Putamen (tissue), 1 donor: ENCODE measurements at regions not wholly inside any gene's neighbourhood (a gene's known extent, or its start where the extent isn't known, plus 50 kb on each side); places are given as distances from the start of the nearest gene placed in this dataset.

Experiments
- DNase-seq: peaks from one replicate; pipeline ENCODE4 v3.0.0-alpha.2; 2016; ENCODE audit warnings: low spot score

- peak; percentile 8 for DNase-seq
Observed at GRCh38 chr18:38115201-38115600, 549.6 kb upstream of the CELF4 start.

DNA sequence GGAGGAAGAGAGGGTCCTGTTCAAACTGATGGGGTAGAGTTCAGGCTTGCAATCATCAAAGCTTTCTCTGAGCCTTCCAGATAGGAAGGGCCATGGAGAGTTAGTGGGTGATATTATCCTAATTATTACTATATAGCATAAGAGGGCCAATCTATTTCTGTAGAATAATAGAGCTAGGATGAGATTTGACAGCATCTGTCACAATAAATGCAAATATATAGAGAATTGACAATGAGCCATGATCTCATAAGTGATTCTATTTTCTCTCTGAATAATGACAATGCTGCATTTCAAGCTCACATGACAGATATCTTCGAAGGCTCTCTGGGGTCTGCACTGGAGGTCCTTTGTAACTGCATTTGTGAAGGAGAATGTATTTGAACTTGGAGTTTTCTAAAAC is 521.9 kb upstream of the CELF4 start:
- DNase-seq = no peak

GRCh38 chr18:38081516-38081915 is 515.9 kb upstream of the CELF4 start:
- DNase-seq = no peak

GRCh38 chr18:38077229-38077628 is 511.6 kb upstream of the CELF4 start:
- DNase-seq = no peak

DNA sequence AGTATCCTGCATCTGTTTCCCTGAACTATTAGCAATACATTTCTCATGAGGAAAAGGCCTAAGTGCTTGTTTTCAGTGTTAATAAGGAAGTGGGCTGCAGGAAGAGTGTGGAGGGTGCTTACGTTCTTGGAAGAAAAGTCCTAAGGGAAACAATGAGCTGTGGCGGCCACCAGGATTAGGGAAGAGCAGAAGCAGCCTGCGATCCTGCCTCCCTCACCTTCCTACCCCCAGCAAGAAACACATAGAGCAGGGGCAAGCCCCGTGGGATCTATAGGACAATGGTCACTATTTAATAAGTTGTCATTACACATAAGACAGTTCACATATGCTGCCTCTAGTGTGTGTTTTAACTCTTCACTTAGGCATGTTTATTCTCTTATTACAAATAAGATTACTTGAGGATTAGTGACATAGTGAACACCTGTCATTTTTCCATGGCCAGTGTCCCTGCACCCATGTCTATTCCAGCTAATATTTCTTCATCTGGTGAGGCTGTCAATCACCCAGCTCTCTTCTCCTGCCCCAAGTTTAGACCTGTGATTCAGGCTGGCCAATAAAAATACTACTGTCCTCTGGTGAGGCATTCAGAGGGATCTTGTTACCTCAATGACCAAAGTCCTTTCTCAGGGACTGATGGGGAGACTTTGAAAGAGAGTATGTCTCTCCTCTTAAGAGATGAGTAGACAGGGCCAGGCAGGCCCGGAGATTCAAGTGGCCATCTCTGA is 510.9 kb upstream of the CELF4 start:
- DNase-seq = no peak

DNA sequence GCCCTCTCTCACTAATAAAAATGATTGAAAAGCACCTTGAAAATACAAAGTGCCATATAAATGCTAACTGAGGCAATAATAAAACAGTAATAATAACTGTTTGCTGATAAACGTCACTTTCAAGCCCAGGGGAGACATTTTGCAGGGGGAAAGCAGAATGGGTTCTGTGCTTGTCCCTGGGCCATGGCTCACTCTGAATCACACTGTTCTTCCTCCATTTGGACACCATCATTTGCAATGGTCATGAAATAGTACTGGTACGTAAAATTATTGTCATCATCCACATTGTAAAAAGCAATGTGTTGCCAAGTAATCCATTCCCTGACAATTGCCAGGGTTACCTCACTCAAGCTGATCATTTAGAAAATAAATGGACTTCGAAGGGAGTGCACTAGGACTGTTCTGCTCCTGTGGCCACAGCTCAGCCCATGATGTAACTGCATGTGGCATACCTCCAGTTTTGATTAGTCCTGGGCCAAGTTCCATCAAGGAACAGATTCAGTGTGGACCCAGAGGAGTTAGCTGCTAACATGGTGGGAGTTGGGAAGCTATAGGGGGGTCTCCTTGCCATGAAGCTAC is 508.8 kb upstream of the CELF4 start:
- no peak for DNase-seq

- DNase-seq = no peak
Observed at GRCh38 chr18:38067821-38068220, 502.2 kb upstream of the CELF4 start.

DNA sequence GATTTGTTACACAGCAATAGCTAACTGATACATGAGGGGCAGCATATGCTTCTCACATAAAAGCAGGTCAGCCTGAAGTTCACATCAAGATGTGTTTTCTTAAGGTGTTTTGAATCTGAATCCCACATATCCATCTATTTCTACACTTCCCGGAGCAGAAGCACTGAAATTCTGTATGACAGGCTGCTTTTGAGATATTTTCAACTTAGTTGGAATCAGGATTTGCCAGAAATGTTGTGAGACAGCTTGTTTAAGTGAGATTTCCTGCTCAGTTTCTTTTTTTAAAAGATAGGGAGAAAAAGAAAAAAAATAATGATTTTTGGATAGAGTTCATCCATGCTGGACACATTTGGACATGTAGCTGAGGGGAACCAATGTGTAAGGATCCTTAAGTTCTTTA is 501.5 kb upstream of the CELF4 start:
- DNase-seq = no peak

- no peak for DNase-seq
Observed at GRCh38 chr18:38052879-38053590, 487.4 kb upstream of the CELF4 start.

DNA sequence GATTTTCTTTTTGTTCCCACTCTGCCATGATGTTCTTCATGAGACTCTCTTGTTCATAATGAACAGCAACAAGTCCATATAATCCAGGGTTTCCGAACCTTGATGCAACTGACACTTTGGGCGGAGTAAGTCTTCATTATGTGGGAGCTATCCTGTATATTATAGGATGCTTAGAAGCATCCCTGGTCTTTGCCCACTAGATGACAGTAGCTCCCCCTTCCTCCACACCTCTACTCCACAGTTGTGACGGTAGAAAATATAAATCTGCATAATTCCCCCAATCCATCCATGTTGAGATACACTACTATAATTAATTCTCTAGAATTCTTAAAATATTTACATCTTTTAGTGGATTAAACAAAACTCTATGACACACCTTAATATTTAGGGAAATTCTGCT is 482.2 kb upstream of the CELF4 start:
- no peak for DNase-seq

DNA sequence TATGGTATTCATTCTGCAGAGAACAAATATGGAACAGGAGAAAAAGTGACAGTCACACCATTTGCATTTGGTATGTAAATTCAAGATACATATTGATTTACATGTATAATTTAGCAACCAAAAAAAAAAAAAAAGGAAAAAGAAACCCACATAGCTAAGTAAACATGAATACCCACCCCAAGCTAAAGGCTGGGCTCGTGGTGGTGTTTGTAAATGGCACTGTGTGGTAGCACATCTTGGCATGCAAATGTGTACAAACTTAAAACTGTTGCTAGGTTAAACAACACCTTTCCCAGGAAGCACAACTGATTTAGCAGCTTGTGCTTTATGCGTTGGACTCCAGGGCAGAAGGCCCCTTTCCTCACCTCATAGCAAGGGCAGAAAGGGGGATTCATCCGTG is 481.1 kb upstream of the CELF4 start:
- DNase-seq = no peak

DNA sequence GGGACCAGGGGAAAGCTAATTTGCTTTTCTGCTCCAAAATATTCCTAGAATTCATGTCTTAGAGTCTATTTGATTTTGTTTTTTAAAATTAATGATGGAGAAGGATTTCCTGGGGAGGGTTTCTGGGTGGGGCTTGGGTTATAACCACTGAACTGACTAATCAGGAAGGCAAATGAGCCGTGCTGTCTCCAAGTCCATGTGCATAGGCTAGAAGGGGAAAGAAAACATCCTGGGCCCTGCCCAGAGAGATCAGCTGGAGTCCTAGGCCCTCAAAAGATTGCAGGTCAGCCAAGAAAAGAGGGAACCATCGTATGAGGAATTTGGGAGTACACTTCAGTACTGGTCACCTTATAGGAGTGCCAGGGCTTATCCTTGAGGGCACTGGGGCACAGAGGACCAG is 480.2 kb upstream of the CELF4 start:
- DNase-seq = no peak

DNA sequence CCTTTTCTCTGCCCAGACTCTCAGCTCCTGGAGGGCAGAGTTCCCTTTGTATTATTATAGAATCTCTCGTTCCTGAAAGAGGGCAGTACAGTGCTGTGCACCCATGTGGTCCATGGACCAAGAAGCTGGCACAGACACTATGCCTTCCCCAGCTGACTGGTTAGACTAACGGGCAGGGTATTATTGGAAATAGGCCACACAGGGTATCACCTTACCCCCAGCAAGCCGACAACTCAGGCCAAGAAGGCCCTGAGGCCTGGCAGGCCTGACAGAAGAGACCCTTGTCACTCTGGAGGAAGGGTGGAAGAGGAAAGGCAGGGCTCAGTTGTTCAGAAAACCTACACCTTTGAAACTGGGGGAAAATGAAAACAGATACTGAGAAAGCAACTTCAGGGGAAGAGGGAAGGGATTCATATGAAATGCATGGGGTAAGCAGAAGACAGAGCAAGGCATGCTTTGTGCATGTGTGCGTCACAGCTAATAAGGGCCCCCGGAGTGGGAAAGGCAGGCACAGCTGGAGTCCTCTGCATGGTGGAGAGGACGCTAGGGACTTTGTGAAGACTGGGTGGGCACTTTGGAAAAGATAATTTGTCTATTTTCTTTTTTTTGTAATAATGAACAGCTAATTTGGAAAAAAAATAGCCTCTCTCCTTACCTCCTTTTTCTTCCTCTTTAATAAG is 476.8 kb upstream of the CELF4 start:
- DNase-seq = no peak

DNA sequence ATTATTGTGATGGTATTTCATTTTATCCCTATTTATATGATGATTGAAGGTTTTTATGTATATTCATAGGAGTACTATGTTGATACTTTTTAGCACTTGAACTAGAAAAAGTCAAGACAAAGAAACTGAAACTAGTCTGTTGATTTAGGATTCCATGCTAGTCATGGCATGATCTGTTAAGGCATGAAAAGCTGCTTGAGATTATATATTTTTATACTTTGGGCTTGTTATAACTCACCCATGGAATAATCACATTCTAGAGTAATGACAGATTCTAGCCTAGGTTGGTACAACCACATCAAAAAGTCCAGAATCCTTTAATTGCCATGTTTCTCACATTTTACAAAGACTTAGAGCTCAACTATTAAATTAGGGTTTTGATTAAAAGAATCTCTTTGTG is 472.6 kb upstream of the CELF4 start:
- no peak for DNase-seq

- no peak for DNase-seq
Observed at GRCh38 chr18:38035193-38035592, 469.6 kb upstream of the CELF4 start.

DNA sequence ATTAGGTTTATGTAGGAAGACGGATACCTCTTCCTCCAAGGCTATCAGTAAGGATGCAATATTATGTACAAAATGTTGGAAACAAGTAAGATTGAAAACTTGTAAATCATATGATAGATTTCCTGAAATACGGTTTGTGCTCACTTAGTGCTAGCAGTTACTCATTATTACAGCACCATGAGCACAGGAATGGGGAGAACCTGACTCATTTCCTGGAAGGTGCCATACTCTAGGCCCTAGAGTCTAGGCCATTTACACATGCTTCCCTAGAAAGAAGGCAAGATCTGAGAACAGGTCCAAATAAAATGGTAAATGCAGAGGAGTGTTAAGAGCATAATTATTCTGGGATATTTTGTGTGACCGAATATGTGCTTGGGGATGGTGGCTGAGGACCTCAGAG is 467.7 kb upstream of the CELF4 start:
- DNase-seq = no peak

- DNase-seq = no peak
Observed at GRCh38 chr18:38032516-38032915, 466.9 kb upstream of the CELF4 start.

DNA sequence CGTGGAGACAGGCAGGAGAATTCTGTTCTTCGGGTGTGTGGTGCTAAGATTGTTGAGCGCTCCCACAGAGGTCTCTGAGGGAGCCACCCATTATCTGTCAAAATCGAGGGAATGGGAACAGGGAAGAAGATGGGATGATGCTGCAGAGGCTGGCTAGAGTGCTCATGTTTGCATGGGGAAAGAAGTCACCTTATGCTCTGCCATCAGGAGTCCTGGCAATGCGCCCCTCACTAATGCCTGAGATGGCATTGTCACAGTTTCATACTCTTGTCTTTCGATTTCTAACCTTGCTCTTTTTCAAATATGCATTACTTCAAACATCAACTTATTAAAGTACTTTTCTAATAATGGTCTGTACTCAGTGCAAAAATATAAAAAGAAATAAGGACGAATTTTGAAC is 463.3 kb upstream of the CELF4 start:
- no peak for DNase-seq

DNA sequence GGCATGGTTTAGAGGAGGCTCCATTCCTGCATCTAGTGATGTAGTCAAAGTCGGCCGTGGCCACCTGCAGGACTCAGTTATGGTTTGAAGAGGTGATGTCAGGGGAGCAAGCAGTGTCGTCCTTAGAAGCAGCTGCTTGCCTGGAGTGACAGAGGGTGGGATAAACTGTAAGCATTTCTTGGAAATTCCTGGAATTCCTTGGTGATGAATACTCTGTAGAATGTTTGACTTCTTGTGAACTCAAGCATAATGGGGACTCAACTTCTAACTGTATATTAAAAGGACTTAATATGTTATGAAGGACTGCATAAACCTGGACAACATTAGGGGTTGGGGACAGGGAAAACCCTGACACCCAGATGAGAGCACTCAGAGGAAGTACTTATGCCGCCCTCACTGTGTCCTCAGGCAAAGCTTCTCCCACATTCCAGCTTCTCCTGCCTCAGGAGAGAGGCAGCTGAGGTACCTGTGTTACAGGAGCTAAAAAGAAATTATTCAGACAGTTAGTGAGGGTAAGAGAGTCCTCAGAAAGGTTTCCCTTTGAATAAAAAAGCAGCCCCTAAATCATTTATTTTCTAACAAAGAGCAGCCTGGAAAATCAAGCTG is 459.9 kb upstream of the CELF4 start:
- no peak for DNase-seq

DNA sequence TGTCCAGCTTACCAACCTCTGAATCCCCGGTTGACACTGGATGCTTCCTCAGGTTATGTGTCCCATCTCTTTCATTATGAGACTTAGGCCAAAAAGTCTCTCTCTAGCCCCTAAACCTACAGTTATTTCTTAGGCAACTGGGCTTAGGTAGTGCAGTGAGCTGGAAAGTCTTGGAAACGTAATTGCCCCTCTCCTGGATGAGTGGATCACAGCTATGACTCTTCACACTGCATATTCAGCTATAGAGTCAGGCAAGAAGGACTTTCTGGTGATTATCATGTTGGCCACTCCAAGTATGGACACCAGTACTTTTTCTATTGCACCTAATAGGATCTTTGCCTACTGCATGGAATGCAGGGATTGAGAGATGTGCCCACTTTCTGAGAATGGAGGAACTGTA is 458.3 kb upstream of the CELF4 start:
- DNase-seq = no peak

GRCh38 chr18:38022234-38022633 is 456.6 kb upstream of the CELF4 start:
- no peak for DNase-seq

- no peak for DNase-seq
Observed at GRCh38 chr18:38019292-38019691, 453.7 kb upstream of the CELF4 start.
